HG03066 (cell line): ENCODE measurements at regions not wholly inside any gene's neighbourhood (a gene's known extent, or its start where the extent isn't known, plus 50 kb on each side); places are given as distances from the start of the nearest gene placed in this dataset.

Experiments
- ATAC-seq: cut with Tn5 transposase; IDR thresholded peaks from one replicate; pipeline ENCODE4 v1.9.1; 2021; ENCODE audit warnings: low read depth; ENCODE audit not compliant: unreplicated experiment

DNA sequence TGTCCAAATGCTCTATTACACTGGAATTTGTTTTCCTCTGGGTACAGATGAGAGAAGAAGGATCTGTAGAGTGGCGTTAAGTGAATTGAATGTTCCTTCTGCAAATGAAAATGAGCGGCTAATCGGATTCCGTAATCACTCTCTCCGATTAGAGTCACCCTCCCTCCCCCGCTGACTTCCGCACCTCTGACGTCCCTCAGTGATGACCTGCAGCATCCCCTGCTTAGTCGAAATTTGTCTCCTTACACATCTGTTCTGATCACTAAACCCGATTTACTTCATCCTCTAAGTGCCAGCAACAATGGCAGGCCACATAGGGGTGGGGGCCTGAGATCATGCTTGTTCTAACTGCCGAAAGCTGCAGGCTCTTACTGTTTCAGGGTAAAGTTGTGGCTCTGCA lies 378.7 kb downstream of the SEC16B start:
- ATAC-seq: no peak

DNA sequence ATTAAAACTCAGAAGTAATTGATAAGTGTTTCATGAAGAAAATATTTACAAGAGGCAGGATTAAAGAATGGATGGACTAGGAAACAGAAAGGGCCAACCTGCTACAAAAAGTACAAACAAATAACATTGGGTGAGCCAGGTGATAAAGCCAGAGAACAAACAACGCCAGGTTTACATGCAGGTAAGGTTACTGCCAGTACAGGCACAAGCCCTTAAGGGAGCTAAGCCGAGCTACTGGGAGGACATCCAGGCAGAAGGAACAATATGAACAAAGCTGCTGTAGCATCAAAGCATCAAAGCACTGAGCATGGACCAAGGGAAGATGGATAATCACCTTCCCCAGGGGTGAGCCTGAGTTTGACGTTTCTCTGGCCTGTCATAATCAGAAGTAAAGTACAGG lies 380.7 kb downstream of the SEC16B start:
- ATAC-seq: no peak

DNA sequence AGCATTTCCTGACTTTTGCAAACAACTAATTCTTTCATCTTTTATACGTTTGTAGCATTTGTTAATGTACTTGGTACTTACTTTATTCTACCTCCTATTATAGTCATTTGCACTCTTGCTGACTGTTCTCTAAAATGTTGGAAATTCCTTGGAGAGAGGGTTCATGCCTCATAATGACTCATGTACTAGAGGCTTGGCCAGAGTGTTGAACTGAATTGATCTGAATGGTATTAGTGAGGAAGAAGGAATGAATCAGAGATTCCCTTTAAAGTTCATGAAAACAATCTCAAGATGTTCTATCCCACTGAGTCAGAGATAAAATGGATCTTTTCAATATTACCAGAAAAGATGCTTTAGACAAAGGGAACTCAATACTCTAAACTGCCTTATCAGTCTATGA lies 383.4 kb downstream of the SEC16B start:
- no peak for ATAC-seq

DNA sequence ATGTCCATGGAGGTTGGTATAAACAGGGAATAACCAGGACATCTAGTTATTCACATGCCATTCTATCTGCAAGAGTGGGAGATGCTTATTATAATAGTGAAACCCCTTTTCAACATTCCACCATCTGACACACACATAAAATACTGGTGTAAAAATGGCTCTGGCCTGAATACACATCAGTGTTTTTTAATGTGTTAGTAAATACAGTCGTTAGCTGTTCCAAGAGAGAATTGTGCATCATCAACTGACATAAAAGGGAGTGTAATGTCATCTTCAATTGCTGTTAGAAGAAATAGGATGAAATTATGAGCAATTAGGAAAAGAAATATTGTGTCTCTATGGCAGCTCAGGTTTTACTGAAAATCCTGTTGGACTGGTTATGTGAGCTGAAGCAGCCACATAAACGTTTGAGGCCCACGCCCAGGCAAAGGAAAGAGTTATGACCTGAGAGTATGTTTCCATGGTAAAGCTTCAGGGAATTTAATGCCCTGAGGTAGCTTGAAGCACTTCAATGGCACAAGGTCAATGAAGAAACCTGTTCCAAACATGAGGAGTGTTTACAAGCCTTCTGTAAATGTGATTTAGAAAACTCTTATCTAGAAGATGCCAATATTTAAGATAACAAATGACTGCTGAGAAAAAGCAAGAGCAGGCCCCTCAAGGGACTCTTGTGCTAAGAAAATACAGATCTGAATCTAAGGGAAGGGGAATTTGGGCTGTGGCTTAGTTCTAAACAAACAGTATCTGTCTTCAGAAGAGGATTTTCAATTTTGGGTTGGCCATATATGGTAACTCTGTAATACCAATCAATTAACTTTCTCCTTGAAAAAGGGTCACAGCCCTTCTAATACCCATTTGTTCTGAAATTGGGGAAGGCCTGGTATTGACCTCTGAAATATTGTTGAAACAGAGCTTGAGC lies 384.3 kb downstream of the SEC16B start:
- no peak for ATAC-seq

DNA sequence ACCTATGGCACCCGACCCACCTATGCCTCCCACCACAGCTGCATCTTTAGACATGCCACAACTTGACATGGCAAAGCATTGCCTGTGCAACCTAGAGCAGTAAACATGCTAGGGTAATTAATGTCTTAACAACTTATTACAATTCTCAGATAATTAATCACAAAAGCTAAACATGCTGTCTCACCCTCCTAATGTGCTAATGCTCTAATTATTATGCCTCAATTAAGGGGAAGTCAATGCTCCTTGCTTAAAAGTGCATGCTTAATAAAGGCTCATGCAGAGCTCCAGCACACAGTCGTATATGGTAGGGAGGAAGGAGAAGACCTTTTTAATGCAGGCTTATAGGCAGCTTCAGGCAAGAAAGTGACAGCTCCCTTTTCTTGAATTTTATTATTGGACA lies 396.0 kb downstream of the SEC16B start:
- no peak for ATAC-seq

DNA sequence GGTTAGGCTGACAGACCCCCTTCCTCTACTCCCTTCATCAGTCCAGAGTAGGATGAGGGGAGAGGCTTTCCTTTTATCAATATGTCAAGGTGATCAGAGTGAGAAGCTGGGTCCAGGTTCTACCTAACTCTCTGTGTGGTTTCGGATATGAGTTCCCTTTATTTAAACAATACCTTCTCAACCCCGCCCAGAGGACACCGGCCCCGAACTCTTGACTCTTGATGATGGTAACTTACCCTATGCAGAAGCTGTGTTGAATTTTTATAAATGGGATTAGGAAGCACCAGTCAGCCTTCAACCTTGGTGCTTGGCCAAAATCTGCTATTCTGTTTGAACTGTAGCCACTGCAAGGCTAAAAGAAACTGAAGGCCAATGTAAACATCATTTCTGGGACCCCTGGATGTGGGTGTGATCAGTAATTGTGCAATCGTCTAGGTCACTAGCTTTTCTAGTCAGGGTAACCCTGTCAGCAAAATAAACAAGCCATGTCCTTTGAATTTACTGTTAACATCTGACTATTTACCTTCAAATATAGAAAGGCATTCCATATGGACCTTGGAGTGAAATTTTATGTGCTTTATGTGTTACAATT lies 398.3 kb downstream of the SEC16B start:
- ATAC-seq: no peak

DNA sequence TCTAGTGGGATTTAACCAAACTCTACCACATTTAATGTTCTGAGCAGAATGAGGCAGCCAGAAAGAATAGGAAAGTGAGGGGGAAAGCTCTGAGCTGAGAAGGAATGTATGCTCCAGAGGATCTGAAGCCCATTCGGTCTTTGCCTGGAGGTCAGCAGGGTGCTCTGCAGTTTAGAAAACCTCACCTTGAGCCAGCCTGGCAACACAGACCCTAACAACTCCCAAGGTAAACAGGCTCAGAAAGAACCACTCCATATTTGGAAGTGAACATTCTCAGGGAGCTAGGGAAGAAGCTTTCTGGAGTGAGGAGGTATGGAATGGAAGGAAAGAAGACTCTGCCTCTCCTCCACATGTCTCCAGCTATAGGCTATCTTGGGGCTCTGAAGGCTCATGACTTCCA lies 398.8 kb downstream of the SEC16B start:
- no peak for ATAC-seq

DNA sequence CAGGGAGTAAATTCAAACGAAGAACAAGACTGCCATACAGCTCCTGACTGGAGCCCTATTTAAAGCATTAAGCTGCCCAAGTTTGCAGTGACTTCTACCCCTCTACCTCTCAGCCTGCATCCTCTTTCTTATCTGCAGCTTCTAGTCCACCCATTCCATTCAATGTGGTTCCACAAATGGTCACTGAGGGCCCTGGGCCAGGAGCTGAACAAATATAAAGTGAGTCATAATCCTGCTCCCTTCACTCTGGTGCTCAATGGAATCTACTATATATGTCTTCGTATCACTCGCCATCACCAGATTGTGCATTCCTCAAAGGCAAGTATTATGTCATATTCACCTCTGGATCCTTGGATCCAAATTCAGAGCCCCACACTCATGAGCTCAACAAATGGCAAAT lies 398.7 kb downstream of the BRINP2 start:
- ATAC-seq: no peak

DNA sequence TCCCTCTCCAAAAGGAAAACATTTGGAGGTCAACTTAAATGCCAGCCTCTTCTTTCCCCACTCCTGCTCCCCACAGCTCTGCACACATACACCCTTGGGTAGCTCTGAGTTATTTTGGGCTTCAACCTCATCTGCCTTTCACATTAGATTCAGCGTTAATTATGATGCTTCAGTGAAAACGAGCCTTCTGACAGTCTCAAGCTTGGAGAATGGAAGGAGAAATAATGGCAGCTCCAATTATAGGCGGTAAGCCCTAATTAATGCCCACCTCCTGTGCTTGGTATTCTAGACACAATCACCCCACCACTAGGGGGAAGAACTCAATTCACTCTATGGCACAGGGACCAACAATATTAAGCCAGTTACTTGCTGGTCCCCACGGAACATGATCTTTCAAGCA lies 397.9 kb downstream of the BRINP2 start:
- ATAC-seq: no peak

DNA sequence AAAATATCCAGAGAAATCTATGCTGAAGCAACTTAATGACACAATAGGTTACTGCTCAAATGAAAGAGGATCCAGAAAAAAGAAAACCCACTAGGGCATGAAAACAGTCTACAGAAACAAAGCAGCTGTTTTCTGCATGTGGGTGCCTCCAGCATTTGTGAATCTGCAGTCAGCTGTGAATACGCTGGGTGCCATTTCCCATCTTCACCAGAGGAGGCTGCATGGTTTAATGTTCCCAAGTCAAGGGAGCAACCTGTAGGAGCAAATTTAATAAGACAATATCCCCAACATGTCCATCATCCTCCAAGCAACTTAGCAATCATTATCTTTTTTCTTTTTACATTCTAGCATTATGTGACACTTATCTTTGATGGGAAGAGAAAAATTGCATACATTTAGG lies 396.6 kb downstream of the BRINP2 start:
- ATAC-seq: no peak

DNA sequence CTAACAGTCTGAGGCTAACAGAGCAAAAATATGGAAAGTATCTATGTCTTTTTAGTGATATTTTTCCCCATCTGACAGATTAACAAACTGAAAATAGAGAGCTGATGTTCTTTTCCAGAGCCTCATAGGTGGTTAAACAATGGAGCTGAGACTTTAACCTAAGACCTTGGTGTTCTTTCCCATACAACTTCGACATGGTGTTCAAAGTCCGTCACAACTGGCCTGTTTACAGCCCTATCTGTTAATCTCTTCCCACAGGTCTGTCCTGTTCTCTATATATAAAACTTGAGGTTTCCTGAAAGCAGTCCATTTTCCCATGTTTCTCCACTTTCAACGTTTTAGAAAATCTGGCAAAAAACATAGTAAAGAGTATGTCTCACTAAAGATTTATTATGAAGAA lies 395.7 kb downstream of the BRINP2 start:
- no peak for ATAC-seq

DNA sequence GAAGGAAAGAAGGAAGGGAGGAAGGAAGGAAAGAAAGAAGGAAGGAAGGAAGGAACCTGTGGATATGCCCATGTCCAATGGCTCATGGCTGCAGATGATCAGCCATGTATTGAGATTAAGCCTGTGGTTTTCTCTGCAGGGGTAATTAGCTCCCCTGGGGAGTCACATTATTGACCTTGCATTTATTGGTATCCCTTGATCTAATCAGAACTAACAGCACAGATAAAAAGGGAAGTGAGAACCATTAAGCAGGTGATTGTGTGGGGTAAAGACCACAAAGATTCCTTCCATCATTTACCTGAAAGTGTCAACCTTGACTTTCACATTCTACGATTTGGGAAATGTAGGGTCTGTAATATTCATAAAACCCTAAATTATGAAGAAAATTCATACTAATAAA lies 390.7 kb downstream of the BRINP2 start:
- ATAC-seq: no peak

DNA sequence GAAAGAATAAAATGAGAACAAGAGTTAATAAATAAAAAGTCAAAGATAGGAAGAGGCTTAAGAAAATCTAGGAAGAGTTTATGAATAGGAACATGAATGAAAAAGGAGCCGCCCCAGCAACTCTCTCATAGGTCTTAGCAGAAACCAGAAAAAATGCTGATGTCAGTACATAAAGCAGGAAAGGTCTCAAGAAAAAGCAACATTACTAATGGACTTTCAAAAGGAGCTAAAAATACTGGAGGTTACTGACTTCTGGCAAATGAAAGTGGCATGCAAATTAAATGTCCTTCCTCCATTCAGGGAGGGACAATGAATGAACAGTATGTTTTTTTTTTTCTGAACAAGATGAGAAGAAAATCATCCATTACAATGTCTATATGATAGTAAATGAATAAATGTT lies 387.6 kb downstream of the BRINP2 start:
- no peak for ATAC-seq

DNA sequence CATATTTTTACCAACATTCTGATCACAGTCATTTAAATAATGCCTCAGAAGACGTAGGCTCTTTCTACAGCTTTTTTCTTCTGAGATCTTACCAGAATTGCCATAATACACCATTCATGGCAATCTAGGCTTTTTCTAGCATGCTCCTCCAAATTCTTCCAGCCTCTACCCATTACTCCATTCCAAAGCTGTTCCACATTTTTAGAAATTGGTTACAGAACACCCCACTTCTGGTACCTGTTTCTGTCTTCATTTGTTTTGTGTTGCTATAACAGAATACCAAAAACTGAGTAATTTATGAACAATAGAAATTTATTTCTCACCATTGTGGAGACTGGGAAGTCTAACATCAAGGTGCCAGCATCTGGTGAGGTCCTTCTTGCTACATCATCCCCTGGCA lies 385.4 kb downstream of the BRINP2 start:
- ATAC-seq: no peak

DNA sequence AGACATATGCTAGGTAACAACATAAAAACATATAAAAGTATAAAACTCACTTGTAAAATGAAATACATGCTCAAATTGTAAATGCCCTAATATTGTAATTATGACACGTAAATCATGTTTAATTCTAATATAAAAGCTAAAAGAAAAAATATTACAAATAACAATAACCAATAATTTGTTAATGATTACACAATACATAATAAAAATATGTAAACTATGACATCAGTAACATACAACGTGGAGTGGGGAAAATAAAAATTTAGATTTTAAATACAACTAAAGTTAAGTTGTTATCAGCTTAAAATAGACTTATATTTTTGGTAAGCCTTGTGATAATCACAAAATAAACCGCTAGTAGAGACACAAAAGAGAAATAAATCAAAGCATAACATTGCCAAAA lies 376.4 kb downstream of the BRINP2 start:
- no peak for ATAC-seq

DNA sequence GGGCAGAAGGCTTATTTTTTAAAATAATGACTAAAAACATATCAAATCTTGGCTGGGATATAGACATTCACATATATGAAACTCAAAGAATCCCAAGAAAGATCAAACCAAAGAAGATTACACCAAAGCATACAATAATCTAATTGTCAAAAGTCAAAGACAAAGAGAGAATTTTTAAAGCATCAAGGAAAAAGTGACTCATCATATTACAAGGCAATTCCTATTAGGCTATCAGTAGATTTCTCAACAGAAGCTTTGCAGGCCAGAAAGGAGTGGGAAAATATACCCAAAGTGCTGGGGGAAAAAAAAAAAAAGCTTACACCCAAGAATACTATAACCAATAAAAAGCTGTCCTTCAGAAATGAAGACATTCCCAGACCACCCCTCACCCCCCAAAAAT lies 375.6 kb downstream of the BRINP2 start:
- no peak for ATAC-seq

DNA sequence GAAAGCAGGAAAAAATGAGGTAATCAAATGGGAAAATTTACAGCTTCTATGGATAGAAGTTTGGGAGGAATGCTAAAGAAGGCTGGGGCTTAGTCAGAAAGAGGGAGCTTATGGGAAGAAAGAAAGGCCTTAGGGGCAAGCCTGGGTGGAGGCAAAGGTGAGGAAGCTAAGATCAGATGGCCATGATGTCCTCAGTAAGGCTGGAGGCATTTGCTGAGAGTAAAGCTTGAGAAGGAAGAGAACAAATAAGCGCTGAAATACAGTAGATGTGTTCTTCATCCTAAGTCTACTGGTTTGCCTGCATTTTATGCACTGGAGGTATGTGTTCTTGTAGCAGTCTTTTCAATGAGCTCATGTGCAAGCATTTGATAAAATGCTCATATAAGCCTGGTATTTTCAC lies 355.4 kb downstream of the BRINP2 start:
- no peak for ATAC-seq

DNA sequence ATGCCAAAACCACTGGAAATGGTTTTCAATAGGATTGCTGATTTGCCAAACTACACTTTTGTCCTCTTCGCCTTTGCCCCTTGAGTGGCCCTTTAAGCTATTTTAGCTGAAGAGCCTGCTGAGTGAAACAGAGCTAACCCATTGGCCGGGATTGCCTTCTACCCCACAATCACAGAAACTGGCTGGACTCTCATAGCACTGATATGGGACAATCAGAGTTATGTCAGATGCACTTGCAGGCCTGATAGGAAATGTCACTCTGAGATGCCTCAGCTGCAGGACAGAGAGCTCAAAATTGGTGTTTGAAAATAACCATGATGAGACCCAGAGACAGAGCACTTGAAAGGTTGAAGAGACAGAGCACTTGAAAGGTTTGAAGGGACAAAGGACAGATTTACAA lies 354.4 kb downstream of the BRINP2 start:
- ATAC-seq: no peak

DNA sequence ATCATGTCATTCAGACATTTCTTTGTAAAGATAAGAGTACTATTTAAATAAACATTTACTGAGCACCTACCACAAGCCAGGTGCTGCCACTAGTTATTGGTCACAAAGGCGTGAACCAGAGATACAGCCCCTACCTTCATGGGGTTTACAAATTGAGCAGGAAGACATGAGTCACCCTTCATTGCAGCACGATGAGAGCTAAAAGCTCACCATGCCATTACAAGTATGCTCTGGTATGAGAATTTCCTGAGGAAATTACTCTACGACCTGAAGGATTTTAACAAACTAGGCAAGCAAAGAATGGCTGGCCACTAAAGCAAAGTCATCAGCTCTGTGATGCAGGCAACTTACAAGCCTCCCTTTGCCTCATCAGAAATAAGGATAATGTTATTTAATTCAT lies 346.8 kb downstream of the BRINP2 start:
- no peak for ATAC-seq

DNA sequence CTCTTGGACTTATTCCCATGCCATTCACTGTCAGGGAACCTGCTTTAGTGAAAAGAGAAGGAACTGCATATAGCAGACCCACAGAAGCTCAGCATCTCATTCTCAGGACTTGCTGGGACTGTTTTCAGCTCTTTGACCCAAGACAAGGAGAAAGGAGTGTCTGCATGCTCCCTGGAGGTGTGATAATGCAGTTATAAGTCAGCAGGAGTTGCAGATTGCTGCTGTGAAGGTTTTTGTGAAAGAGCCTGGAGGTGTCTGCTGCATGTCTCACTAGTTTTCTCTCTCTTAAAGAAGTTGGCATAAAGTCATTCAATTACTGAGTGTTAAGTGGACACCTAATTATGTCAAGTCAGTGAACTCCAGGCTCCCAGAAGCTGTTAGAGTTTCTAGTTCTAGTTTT lies 343.4 kb downstream of the BRINP2 start:
- no peak for ATAC-seq

DNA sequence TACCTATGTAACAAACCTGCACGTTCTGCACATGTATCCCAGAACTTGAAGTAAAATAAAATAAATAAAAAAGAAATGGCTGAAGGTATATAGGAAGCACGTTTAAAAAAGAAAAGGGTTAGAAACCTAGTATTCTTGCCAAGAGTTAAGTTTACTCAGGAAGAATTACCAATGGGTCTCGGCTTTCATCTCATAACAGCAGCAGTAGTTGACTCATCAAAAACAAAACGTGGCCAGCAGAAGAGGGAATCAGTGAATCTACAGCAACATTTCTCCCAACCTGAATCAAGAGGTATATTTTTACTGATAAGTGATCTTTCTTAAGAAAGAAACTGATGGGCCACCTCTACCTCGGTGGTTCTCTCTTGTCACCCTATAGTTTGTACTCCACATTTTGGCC lies 340.3 kb downstream of the BRINP2 start:
- no peak for ATAC-seq

DNA sequence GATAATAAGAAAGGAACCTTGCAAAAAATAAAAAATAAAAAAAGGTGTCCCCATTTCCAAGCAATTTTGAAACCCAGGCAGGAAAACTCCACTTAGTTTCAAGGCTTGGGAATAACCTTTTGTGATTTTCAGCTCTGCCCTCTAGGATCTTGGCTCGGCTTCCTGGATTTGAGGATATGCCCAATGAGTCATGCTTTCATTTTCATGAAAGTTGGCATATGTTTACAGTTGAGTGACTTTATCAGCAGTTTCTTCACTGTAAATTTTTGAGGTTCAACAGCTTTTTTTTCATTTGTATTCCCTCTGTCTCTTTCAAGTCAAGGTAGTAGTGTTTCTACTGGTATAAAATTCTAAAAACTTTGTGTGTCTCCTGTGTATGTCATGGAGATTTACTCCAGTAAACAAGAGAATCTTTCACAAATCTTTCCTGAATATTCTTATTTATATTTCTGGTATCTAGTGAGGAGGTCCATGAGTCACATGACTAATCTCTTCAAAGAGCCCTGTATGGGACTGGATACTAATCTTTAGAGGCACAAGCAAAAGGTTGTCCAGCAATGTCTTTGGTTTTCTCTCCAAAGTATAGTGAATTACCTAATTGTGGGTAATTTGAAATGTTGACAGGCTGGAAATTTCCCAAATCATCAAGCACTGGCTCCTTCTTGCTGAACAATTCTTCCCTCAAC lies 335.3 kb downstream of the BRINP2 start:
- ATAC-seq: no peak
